ENCODE measurements at regions not wholly inside any gene's neighbourhood (a gene's known extent, or its start where the extent isn't known, plus 50 kb on each side); places are given as distances from the start of the nearest gene placed in this dataset.

- TF ChIP-seq CTCF (IDR thresholded peaks at IDR 0.05; ENCODE audit: borderline replicate concordance, extremely low read depth, low read length, poor library complexity, severe bottlenecking) = no peak
- no peak for TF ChIP-seq EZH2 (IDR thresholded peaks at IDR 0.05; ENCODE audit: borderline replicate concordance, low read depth, low read length, severe bottlenecking)
Observed at GRCh38 chr2:58336416-58336815, 95.3 kb upstream of the FANCL start.
